ENCODE measurements at regions not wholly inside any gene's neighbourhood (a gene's known extent, or its start where the extent isn't known, plus 50 kb on each side); places are given as distances from the start of the nearest gene placed in this dataset.

DNA sequence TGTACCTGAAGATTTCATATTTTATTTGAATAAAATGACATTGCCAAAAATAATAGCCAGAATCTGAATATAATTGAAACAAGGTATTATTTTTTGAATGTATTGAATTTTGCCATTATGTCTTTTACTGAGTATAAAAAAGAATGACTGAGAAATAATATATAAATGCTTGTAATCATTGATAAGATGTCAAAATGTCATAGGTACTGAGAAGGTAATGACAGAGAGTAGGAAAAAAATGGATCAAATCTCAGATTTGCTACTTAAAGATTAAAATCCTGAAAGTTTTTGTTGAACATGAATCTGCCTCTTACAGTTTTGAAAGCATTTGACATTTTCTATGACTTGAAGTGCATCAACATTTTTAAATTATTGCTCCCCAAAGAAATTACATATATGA is 1069.9 kb upstream of the ADGRL4 start:
- no peak for DNase-seq (ENCODE audit: low spot score)
- no peaks in the 10 kb centered on the region for H3K4me1 ChIP-seq (ENCODE audit: control insufficient read depth in 1 of 2, low read depth in 2 of 2)
- no peaks in the 10 kb centered on the region for H3K9me3 ChIP-seq
- ATAC-seq (ENCODE audit: insufficient number of reproducible peaks, low FRiP score, low read depth) = no peak
- TF ChIP-seq, protein P1, sequence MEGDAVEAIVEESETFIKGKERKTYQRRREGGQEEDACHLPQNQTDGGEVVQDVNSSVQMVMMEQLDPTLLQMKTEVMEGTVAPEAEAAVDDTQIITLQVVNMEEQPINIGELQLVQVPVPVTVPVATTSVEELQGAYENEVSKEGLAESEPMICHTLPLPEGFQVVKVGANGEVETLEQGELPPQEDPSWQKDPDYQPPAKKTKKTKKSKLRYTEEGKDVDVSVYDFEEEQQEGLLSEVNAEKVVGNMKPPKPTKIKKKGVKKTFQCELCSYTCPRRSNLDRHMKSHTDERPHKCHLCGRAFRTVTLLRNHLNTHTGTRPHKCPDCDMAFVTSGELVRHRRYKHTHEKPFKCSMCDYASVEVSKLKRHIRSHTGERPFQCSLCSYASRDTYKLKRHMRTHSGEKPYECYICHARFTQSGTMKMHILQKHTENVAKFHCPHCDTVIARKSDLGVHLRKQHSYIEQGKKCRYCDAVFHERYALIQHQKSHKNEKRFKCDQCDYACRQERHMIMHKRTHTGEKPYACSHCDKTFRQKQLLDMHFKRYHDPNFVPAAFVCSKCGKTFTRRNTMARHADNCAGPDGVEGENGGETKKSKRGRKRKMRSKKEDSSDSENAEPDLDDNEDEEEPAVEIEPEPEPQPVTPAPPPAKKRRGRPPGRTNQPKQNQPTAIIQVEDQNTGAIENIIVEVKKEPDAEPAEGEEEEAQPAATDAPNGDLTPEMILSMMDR (IDR thresholded peaks at IDR 0.05) = no peak
- H3K27ac ChIP-seq = no peak overlapping the region
- H3K27me3 ChIP-seq (replicated peaks; ENCODE audit: insufficient read depth) = no peaks in the 10 kb centered on the region
- H3K36me3 ChIP-seq = no peaks in the 10 kb centered on the region
- H3K4me3 ChIP-seq = no peak overlapping the region

DNA sequence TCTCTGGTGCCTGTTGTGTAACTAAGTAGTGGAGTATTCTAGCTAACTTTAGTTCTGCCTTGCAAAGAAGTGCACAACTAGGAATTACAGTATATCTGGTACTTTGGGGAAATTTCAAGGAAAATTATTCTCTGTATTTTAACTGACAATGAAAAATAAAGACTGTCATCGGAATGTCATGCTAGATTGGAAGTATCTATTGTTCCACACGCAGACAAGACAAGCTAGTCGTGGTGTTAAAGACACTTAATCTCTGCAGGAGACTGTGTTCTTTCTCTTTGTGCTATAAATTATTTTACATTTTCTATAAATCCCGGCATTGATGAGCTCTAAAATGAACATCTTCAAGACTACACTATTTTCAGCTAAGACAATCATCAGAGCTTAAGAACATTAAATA is 1068.8 kb upstream of the ADGRL4 start:
- H3K4me1 ChIP-seq (ENCODE audit: control insufficient read depth in 1 of 2, low read depth in 2 of 2) = no peaks in the 10 kb centered on the region
- ATAC-seq (ENCODE audit: insufficient number of reproducible peaks, low FRiP score, low read depth) (no peak), DNase-seq (ENCODE audit: low spot score) (no peak)
- TF ChIP-seq, protein P1 (IDR thresholded peaks at IDR 0.05) = no peak
- H3K36me3 ChIP-seq = no peaks in the 10 kb centered on the region
- no peaks in the 10 kb centered on the region for H3K9me3 ChIP-seq
- H3K4me3 ChIP-seq = no peak overlapping the region
- H3K27me3 ChIP-seq (replicated peaks; ENCODE audit: insufficient read depth) = no peaks in the 10 kb centered on the region
- no peak overlapping the region for H3K27ac ChIP-seq

DNA sequence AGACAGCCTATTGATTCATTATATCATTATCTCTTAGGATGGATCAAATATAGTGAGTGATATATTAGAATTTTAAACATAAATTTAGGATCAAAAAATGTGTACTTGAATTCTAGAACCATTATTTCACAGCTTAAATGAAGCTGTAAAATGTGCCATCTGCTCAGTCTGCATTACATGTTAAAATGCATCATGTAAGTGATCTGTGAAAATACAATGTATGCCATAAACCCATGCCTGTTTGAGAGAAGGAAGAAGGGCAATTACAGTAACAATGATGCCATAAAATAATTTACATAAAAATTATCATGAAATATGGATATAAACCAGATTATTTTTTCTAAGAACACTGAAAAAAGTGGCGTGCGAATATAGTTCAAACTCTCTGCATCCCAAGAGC is 1066.0 kb upstream of the ADGRL4 start:
- TF ChIP-seq, protein P1 (IDR thresholded peaks at IDR 0.05) = no peak
- no peak for DNase-seq (ENCODE audit: low spot score)

DNA sequence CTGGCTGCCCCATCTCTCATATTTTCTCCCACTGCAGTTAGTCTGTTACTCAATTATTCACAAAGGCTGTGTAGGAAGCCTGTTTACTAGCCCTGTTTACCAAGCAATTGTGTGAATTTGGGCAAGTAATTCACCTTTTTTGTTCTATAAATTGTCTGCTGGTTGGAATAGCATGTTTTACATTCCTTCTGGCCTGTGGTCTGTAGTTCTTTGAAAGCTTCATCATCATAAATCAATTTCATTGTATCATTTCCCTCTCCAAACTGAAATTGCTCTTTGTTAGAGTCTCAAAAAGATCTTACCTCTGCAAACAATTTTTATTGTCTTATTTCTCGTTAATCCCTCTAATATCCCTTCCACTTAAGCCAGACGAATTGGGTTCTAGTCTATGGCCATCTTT is 1059.5 kb upstream of the ADGRL4 start:
- no peak overlapping the region for H3K4me3 ChIP-seq
- no peaks in the 10 kb centered on the region for H3K36me3 ChIP-seq
- DNase-seq (ENCODE audit: low spot score) (no peak), ATAC-seq (ENCODE audit: insufficient number of reproducible peaks, low FRiP score, low read depth) (no peak)
- no peaks in the 10 kb centered on the region for H3K9me3 ChIP-seq
- TF ChIP-seq, protein P1 (IDR thresholded peaks at IDR 0.05) = no peak
- H3K27ac ChIP-seq = no peak overlapping the region
- H3K27me3 ChIP-seq (replicated peaks; ENCODE audit: insufficient read depth) = no peaks in the 10 kb centered on the region
- H3K4me1 ChIP-seq (ENCODE audit: control insufficient read depth in 1 of 2, low read depth in 2 of 2) = no peaks in the 10 kb centered on the region

More for the DNA sequence above, 1066.0 kb upstream of the ADGRL4 start:
- H3K9me3 ChIP-seq = no peaks in the 10 kb centered on the region
- H3K4me1 ChIP-seq (ENCODE audit: control insufficient read depth in 1 of 2, low read depth in 2 of 2) = no peaks in the 10 kb centered on the region
- ATAC-seq (ENCODE audit: insufficient number of reproducible peaks, low FRiP score, low read depth) = no peak
- H3K4me3 ChIP-seq = no peak overlapping the region
- no peak overlapping the region for H3K27ac ChIP-seq
- H3K27me3 ChIP-seq (replicated peaks; ENCODE audit: insufficient read depth) = no peaks in the 10 kb centered on the region
- H3K36me3 ChIP-seq = no peaks in the 10 kb centered on the region

DNA sequence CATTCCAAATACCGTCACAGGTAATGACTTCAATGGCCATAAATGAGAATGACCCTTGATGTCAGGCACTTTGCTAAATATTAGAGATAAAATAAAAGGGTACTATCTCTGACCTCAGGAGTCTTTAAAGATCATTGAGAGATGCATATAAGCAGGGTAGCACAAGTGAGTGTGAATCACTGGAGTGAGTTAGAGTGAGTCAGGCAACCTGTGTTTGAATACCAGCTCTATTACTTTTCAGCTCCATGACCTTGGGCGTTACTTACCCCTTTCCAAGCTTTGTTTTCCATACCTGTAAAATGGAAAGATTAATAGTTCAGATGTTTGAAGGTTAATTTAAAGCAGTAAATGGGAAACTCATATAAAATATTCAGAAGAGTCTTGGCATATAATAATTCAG is 1058.0 kb upstream of the ADGRL4 start:
- Histone ChIP-seq H3K27me3 (replicated peaks; ENCODE audit: insufficient read depth) (no peaks in the 10 kb centered on the region), H3K4me3 (no peak overlapping the region), H3K4me1 (ENCODE audit: control insufficient read depth in 1 of 2, low read depth in 2 of 2) (no peaks in the 10 kb centered on the region), H3K27ac (no peak overlapping the region), H3K9me3 (no peaks in the 10 kb centered on the region), H3K36me3 (no peaks in the 10 kb centered on the region)
- DNase-seq (ENCODE audit: low spot score) (no peak), ATAC-seq (ENCODE audit: insufficient number of reproducible peaks, low FRiP score, low read depth) (no peak)
- TF ChIP-seq, protein P1 (IDR thresholded peaks at IDR 0.05) = no peak
